GF-D8 (cell line): ENCODE measurements at regions not wholly inside any gene's neighbourhood (a gene's known extent, or its start where the extent isn't known, plus 50 kb on each side); places are given as distances from the start of the nearest gene placed in this dataset.

ENCODE experiments used
- DNase-seq: peaks from one replicate; lab custom pipeline; 2025; lab: John Stamatoyannopoulos, UW

DNA sequence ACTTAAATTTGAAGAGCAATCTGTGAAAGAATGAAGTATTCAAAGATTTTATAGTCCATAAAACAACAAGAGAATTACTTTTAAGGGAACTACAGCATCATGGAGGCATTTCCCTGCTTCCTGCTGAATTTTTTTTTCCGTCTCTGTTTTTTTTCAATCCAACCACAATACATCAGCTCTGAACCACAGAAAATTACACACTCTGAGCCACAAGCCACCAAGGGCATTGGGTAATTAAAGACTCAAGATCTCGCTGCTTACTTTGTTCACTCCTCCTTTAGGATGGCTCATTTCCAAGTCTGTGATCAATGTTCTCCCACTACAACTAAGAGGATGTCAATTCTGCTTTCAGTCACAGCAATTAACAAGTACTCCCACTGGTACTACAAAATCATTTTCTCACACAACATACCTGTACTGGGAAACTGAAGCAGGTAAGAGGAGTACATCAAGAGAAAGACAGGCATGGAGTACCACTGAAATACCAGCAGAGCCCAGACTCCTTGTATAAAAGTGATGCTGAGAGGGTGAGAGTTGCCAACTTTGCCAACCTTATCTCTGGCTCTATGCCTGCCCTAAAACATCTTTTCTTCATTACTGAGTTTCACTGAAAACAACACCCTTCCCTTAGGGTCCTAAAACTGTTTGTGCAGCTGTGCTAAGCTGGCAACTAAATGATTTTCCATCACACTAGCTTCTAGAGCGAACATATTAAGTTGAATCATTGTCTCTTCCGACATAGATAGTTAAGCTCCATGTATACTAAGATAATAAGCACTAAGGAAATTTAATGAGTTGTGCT, 105.8 kb upstream of the MAGEB18 start:
- no peak for DNase-seq

DNA sequence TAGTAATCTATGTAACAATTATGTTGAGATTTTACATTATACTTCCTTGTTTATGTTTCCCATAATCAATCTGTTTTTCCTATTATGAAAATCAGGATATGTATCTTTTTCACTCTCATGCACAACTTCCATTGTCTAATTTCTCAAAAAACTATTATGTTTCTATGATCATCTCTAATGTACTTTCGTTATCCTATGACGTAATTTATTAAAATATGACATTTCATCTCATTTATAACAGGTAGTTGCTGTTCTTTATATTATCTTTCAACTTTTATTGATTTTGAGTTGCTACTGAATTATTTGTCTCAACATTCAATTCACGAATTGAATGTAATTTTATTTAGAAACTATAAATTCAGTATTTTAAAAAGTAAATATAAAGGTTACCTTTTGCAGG, 100.8 kb upstream of the MAGEB18 start:
- no peak for DNase-seq

DNA sequence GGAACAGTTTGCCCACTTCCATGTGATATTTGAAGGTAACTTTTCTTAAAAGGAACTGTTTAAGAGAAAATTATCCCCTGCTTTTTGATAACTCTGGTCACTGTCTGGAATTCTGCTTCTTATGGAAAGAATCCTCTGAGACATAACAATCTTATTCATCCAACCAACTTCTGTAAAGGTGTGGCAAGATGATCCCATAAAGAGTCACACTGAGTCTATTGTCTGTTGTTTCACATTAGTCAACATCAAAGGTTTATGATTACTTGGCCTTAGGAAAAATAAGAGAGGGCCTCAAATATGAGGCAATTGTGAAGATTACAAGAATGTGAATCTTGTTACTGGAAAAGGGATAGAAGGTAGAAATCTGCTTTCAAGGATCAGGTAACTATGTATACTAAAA, 88.0 kb upstream of the MAGEB18 start:
- no peak for DNase-seq

DNA sequence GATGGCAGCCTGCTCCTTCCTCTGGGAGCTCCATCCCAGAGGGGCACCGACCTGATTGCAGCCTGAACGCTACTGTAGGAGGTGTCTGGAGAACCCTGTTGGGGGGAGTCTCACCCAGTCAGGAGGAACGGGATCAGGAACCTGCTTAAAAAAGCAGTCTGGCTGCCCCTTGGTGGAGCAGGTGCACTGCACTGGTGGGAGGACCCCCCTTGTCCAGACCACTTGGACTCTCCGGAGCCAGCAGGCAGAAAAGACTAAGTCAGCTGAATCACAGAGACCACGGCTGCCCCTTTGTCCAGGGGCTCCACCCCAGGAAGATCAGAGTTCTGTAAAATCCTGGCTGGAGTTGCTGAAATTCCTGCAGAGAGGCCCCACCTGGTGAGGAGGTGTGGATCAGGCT, 67.3 kb upstream of the MAGEB18 start:
- no peak for DNase-seq

DNA sequence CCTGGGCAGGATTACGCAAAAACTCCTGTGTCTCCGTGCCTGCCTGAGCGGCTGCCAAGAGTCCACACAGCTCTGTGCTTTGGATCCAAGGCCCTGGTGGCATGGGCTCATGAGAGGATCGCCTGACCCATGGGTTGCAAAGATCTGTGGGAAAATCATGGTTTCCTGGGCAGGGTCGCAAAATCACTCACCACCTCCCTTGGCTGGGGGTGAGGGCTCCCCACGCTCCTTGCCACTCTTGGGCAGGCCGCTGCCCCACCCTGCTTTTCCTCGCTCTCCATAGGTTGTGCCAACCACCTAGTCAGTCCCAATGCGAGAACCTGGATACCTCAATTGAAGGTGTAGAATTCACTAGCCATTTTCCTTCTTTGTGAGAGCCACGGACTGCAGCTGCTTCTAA, 66.5 kb upstream of the MAGEB18 start:
- DNase-seq = no peak

DNA sequence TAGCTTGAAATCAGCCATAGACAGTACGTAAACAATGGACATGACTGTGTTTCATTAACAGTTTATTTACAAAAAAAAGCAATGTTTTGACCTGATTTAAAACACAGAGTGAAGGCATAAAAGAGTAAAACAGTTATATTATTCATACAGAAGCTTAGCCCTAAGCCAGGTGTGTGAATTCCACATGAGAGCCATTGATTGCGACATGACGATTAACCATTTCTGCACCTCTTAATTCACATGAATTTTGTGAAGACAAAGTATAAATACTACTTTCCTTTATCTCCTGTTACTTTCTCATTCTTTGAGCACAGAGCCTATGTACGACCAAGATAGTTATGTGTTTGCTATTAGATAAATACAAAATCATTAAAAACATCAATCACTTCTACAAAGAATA, 55.0 kb upstream of the MAGEB18 start:
- no peak for DNase-seq
